Posterior vena cava (tissue), 2 donors: ENCODE measurements at regions not wholly inside any gene's neighbourhood (a gene's known extent, or its start where the extent isn't known, plus 50 kb on each side); places are given as distances from the start of the nearest gene placed in this dataset.
A peak's percentile ranks its signal among the peaks of the same experiment; 100 is the strongest.

Experiments used
- DNase-seq: peaks from one replicate; pipeline ENCODE4 v3.0.0-alpha.2; 2020; ENCODE audit warnings: low spot score
- intact Hi-C, 2 donors: fragments of 100-400 bp; cut with DNase I; formaldehyde crosslinking; loops; one replicate each; pipeline versions ENCODE4 v1.14.1 to v1.14.2; 2022 to 2023
- donor health status: DM: yes; HTN: yes; CAD: no.
- donor health status: DM: yes; HTN: yes; CAD: no.

DNA sequence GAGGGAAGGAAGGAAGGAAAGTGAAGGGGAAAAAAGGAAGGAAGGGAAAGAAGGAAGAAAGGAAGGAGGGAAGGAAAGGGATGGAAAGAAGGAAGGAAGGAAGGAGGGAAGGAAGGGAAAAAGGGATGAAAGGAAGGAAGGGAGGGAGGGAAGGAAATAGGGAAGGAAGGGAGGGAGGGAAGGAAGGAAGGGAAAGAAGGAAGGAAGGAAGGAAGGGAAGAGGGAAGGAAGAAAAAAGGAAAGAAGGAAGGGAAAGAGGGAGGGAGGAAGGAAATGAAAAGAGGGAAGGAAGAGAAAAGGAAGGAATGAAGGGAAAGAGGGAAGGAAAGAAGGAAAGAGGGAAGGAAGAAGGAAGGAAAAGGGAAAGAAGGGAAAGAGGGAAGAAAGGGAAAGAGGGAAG, 136.9 kb downstream of the BARX1 start:
- DNase-seq: no peak
- intact Hi-C loops: no loop called here

DNA sequence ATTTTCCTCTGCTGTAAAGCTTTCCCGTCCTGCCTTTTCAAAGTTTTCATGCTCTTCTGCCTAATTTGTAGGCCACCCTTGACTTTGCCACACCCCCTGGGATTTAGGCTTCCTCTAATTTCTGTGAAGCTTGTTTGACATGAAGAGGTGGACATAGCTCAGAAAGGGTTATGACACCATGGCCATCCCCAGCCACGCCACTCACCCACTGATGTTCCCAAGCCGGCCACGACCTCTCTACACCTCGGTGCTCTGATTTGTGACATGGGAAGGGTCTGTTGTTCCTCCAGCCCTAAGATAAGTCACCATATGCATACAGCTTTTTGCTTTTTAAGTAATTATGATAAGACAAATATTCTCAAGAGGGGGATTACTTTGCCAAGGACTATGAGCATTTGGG, 139.5 kb downstream of the BARX1 start:
- intact Hi-C loops: no loop called here
- DNase-seq: no peak

DNA sequence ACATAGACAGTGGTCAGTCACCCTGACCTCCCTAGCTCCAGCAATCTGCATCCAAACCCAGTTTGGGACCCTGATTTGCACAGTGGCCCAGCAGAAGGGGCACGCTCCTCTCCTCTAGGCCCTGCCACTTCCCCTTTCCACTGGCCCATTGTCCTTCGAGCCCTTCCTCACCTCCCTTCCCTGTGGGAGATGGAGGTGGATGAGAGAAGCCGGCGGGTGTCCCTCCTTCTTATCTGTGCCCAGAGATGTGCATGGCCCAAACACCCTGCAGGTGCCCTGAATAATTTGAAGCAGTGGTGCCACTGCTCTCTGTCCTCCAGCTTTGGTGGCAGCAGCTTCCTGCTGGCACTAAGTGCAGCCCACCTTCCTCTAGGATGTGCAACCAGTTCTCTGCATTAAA, 140.0 kb downstream of the BARX1 start:
- no peak for DNase-seq
- intact Hi-C loops: no loop called here

DNA sequence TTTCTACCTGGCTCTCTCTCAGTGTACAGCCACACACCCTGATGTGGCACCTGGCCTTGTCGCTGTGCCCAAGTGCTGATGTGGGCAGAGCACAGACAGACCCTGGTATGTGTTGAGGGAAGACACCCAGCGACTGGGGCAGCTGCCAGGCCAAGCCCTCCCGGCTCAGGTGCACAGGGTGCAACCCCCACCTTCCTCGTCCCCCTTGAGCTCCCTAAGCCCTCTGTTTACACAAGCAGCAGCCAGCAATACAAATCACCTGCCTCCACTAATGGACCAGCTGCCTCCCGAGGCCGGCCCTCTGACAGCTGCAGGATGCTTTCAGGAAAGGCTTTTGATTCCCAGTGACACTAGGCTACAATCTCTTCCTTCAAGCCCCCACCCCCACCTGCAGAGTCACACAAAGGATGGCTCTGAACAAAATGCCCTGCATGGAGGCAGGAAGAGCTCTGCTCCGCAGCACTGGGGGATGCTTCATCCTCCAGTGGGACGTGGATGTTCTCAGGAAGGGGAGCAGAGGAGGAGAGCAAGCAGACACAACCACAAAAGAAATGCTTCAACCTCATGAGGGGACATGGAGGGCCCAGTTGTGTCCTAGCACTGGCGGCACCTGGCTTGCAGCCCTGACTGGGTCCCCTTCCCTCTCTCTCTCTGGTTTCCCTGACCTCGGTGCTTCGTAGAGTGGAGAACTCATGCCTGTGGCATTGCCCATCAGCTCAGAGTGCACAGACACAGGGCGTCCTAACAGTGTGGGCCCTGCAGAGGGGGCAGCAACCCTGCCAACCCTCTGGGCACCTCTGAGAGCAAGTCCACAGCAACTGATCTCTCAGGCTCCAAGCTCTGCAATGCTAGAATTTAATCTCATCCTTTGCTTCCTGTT, 140.8 kb downstream of the BARX1 start:
- intact Hi-C loops: no loop called here
- DNase-seq: no peak

DNA sequence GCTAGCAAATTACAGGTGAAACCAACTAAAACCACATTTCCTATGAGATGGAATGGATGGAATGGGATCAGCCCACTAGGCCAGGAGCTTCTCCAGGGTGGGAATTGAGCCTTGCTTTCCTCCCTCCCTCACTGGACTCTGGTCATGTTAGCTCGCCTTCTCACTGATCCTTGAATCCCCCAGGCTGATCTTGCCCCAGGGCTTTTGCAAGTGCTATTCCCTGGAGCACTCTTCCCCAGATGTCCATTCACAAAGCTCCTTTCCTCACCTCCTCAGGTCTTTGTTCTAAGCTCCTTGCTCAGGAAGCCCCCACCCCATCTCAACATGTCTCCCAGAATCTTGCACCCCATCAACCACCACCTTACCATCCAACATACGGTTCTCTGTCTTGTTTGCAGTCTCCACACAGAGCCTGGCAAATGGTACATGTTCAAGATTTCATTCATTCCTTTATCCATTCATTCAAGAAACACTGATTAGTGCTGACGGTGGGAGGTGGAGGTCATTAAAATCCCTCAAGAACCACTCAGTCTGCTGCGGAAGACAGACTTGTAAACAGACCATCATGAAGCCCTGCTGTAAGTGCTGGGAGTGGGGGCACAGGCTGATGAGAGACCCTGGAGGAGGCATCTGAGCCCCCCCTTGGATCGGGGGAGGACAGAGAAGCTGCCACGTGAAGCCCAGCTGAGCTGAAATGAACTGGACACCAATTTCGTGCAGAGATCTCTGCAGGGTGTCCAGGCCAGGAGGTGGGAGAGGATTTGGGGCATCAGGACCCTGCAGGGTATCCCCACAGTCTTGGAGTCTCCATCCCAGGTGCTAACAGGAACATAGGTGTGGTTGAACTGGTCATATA, 141.7 kb downstream of the BARX1 start:
- intact Hi-C loops: no loop called here
- no peak for DNase-seq

DNA sequence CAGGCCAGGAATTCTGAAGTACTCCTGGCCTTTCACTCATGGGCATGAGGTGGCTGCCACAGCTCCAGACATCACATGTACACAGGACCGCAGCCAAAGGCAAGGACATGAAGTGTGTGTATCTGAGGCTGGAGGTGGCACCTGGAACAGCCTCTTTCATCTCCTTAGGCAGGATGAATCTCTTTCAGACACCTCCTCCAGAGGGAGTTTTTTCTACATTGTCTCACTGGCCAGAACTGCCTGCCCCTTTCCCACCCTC, 142.8 kb downstream of the BARX1 start:
- DNase-seq: no peak
- intact Hi-C loops: no loop called here

DNA sequence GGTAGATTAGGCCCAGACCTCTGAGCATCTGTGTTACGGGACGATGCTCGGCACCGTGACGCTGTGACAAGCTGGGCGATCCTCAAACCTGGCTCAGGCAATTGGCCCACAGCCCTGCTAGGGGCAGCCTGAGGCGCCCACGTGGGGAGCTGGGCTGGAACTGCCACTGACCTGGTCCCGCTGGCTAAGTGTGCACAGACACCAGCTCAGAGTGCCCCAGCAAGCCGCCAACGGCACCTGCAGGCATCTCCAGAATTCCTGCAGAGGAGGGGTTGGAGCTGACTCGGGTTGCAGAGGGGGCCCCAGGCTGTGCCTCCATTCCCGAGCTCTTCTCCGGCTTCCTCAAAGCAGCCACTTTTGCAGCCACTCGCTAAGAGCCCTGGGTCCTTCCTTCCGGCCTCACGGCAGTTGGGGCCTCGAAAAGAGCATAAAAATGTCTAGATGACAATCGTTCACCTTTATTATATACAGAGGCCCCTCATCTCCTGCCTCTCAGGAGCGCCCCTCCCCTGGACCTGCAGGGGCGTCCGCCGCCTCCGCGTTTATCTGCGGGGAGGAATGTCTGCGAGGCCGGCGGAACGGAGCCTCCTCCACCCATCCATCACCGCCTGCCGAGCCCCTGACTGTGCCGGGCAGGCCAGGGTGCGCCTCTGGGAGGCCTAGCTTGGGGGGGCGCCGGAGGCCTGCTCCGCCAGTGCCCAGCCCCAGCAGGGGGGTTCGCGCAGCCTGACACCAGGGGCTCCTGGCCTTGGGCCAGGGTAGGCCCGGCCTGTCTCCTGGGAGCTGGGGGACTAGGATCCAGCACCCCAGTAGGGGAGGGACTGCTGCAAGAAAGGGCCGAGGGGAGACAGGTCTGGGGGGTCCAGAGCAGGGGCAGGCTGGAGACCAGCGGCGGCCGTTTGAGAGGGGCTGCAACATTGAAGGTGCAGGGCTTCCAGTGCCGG, 144.9 kb downstream of the BARX1 start:
- intact Hi-C loops: no loop called here
- DNase-seq: peak; percentile 75

DNA sequence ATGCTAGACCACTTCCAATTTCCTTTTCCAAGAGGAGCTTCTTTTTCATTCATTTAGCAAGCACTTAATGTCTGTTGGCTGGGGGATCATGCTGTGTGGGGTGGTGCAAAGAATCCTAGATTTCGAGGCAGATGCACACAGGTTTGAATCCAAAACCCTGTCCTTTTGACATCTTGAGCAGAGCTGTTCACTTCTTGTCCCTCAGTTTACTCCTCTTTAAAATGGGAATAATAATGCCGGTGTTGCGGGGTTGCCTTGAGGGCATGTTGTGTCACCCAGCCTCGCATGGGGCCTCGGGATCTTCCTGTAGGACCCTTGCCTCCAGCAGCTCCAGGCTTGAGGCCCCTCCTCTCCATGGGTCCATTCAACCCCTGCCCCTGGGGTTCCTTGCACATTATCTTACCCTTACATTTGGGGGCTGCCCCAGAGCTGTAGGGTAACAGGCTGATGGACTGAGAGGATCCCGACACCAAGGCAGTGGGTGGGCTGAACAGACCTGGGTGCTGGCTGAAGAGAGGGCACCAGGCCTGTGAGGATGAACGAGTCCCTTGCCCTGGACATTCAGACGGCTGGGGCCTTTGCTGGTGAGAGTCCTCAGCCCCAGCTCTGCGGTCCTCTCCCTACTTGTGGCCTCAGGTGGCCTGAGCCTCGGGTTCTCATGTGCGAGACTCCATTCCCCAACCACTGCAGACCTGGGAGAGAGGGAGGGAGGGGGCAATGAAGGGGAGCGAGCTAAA, 145.8 kb downstream of the BARX1 start:
- no peak for DNase-seq
- intact Hi-C loops: no loop called here

DNA sequence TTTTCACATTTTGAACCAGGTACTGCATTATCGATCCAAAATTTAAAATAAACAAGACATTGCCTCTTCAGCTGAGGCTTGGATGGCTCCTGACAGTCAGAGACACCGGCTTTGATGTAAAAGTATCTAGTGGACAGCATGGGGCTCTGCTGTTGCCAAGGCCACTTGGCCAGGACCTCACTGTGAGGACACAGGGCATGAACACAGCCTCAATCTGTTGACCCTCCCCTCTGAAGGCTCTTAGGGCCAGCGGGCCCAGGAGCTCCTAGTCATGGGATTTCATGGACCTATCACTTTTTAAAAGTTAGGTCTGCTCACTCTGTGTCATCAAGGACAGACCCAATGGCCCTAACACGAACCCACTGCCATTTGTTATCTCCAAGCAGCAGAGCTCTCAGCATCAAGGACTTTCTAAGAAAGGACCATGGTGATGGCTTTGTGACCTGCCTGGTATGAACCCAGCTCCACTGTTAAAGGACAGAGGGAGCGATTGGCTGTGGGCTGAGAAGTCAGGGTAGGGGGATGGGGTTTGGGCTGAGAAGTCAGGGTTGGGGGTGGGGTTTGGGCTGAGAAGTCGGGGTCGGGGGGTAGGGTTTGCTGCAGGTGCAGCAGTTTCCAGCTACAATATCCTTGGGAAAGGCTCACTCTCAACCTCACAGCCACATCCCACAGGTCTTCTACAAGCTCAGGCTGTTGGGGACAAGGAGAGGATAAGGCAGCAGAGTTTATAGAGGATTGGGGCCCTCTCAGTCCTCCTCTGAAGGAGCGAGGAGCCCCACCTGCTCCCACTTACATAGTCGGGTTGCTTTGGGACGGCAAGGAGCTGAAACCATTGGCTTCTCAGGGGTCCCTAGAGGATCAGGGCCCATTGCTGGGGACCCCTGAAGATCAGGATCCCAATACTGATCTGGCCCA, 146.8 kb downstream of the BARX1 start:
- intact Hi-C loops: no loop called here
- no peak for DNase-seq

DNA sequence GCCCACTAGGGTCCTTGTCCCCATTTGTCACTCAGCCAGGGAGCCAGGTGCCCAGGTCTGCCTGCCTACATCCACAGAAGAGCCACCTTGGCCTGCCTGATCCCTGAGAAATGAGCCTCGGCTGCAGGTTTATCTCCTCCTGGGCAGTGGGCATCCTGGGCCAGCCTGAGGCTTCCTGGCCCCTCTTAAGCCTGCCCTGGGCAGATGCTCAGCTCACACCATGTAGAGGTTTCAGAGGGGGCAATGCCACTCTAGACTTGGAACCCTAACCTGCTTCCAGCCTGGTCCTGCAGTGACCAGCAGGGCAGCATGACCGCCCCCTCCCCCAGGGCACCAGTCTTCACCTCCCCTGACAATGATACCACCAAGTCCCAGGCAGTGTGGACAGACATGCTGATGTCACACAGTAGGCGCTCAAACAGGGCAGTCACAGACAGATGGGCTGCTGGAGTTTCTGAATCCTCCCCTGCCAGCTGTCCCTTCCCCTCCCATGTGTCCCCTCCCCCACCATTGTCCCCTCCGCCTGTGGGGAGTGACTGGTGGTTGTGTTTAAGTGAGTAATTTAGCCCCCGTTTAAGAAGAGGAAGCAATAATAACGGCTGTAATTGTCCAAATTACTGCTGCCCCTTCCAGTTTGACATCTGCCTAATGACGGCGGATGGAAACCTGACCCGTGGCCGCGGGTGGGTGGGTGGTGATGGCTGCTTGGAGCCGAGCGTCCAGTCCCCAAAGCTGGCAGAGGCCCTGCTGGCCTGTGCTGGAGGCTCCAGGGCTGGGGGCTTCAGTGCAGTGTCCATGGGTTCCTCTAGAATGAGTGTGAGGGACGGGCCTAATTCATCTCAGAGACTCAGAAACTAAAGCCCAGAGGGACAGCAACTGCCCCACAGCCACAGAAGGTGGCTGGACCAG, 147.7 kb downstream of the BARX1 start:
- peak; percentile 77 for DNase-seq
- intact Hi-C loops: no loop called here

DNA sequence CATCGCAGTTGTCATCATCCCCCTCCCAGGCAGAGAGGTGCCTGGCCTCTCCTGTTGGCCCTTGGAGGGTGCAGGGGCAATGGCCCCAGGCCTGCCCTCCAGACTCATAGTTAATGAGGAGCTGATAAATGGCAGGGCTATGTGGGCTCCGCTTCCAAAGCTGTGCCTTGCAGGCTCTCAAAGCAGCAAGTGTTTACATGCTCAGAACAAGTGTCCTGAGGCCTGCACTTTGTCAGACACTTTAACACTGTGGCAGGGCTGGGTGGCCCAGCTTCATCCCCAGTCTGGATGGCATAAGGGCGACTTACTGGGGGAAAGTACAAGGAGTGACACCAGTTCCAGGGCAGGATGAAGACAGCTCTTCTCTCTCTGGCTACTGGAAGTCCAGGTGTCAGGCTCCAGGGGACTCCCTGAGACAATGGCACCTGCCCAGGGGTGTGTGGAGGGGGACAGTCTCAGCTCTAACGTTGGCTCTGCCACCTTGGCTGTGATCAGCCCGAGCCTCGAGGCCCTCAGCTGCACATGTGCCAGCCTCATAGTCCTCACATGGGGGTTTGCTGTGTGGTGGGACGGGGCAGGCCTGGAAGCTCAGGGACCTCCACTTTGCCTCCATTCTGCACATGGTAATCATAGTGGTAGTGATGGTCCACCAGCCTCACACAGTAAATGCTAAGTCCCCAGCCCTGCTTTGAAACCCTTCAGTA, 153.4 kb downstream of the BARX1 start:
- DNase-seq: no peak
- intact Hi-C loops: loop anchor here in 1 of 2 donors (1.0 kb wide), 1 partner anchor 149 kb away; no protein-coding TSS in a partner anchor

DNA sequence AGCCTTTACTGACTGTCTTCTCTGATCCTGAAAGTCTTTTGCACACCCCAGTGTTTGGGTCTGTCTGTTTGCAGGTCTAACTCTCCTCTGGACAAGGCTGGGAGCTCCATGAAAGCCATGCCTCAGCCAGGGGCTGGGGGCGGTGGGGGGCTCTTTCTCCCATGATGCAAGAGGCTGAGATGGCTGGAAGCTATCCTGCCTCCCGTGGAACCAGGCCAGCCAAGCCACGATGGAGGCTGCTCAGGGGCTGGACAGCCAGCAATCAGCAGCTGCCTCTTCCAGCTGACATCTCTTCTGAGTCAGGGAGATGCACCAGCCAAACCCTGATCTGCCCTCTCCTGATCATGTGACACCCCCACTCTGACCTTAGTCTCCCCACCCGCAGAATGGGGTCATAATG, 154.0 kb downstream of the BARX1 start:
- peak; percentile 56 for DNase-seq
- intact Hi-C loops: loop anchor here in 1 of 2 donors (1.0 kb wide), 1 partner anchor 149 kb away; no protein-coding TSS in a partner anchor

DNA sequence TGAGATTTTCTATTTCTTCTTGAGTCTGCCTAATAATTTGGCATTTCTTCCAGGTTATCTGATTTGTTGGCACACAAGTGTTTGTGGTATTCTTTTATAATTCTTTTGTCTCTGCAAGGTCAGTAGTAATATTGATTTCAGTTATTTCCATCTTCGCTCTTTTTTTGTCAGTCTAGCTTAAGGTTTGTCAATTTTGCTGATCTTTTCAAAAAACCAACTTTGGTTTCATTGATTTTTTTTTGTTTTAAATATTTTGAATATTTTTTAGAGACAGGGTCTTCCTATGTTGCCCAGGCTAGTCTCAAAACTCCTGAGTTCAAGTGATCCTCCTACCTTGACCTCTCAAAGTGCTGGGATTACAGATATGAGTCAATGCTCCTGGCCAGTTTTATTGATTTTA, 162.8 kb downstream of the BARX1 start:
- DNase-seq: no peak

DNA sequence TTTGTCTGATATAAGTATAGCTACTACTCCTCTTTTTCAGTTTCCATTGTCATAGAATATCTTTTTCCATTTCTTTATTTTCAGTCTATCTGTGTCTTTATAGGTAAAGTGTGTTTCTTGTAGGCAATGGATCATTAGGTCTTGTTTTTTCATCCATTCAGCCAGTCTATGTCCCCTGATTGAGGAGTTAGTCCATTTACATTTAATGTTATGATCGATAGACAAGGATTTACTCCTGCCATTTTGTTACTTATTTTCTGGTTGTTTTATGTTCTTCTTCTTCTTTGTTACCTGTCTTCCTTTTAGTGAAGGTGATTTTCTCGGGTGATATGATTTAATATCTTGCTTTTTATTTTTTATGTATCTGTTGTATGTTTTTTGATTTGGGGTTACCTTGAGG, 169.0 kb downstream of the BARX1 start:
- DNase-seq: no peak
- intact Hi-C loops: no loop called here

More for the DNA sequence above, 162.8 kb downstream of the BARX1 start:
- intact Hi-C loops: no loop called here

DNA sequence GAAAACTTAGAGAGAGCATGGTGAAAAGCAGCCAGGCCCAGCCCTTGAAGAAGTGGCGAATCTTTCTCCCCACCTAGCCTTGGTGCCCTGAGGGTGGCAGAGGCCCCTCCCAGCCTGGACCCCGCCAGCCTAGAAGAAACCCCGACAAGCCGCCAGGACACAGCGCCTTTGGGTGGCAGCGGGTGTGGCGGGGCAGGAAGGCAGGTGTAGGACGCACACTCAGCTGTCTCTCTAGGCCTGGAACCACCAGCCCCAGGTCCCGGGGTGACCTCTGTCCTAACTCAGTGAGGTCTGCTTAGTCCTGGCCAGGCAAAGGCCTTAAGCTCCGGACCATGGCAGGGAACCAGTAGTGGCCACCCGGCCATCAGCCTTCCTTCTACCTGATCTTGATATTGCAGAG, 178.3 kb downstream of the BARX1 start:
- intact Hi-C loops: no loop called here
- DNase-seq: no peak

DNA sequence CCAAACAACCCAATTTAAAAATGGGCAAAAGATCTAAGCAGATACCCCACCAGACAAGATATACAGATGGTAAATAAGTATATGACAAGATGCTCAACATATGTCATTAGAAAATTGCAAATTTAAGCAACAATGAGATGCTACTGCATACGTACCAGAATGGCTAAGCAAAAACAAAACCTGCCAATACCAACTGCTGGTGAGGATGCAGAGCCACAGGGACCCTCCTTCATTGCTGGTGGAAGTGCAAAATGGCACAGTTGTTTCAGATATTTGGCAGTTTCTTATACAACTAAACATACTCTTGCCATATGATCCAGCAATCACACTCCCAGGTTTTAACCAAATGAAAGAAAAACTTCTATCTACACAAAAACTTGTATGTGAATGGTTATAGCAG, 178.9 kb downstream of the BARX1 start:
- intact Hi-C loops: no loop called here
- no peak for DNase-seq
